Left ventricle myocardium superior (tissue), 1 donor: ENCODE measurements at regions not wholly inside any gene's neighbourhood (a gene's known extent, or its start where the extent isn't known, plus 50 kb on each side); places are given as distances from the start of the nearest gene placed in this dataset.
"Not testable (repeated sequence)": the region's sequence is repeated elsewhere in the genome, so short reads cannot be mapped to it uniquely, and the experiment has no call there.

Source experiments
- ATAC-seq: fragments of 200-7000 bp; cut with Tn5 transposase; one replicate; pipeline ENCODE4 v1.9.1; 2020; ENCODE audit warnings: mild to moderate bottlenecking, moderate library complexity
- DNase-seq: peaks from one replicate; pipeline ENCODE4 v3.0.0-alpha.2; 2020
- intact Hi-C: fragments of 100-400 bp; cut with micrococcal nuclease; formaldehyde crosslinking; loops from one replicate; pipeline ENCODE4 v1.11.0; 2022
- donor health status: DM: no; HTN: yes; CAD: no; lungs with severe emphysema.

DNA sequence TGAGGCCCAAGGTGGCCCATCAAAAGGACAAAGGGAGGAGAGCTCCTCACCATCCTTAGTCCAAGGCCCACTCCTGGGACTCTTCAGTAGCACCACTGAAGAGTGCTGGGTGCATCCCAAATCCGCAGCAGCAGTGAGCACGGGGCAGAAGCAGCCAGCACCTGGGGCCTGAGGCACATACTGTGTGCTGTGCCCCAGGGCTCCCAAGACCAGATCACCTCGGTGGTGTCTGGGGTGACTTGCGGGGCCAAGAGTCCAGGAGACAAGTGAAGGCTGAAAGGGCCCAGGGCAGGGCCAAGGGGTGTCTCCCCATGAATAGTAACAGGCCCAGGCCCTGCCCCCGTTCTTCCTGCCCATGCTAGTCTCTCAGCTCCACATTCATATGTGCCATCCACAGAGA is 59.9 kb upstream of the INSIG1 start:
- DNase-seq (no peak), ATAC-seq (no peak)
- intact Hi-C loops = no loop called here

DNA sequence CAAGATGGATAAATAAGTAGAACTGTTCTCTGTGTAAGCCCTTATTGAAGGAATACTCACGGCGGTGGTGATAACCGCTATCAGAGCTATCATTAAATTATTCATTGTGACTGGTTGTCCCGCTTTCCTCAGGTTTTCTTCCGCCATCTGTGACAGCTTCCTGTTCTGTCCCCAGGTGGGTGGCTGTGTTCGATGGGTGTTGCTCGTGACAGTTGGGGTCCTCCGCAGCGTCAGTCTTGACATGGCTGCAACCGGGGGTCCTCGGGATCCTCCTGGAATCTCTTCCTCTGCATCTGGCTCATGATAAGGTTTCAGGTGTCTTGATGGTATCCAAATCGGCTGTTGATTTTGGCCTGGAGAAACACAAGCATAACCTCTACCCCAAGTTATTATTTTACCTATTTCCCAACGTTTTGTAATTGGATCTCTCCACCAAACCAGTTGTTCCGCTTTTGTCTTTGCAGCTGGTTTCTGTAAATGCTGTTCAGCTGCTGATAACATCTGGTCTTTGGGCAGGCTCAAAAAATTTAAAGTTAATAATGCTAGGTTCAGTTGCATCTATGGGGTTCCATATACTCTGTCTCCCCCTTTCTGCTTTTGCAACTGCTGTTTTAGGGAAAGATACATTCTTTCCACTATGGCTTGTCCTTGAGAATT is 58.1 kb upstream of the INSIG1 start:
- ATAC-seq, DNase-seq, intact Hi-C loops: not testable (repeated sequence)

DNA sequence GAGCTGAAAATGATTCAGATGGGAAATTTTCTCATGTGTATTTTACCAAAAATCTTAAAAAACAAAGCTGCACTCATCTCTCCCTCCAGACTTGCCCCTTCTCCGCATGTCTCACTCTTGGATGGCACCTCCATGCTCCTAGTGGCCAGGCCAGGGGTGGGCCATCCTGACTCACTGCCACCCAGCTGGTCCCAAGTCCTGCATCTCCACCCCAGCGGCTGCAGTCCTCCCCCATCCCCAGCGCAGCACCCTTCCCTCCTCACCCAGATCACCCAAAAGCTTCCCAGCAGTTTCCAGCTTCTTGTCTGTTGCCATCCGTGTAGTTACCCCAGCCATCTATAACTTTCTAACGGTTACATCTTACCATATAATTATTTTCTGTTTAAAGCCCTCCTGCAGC is 53.0 kb upstream of the INSIG1 start:
- DNase-seq (no peak), ATAC-seq (no peak)
- intact Hi-C loops = no loop called here

DNA sequence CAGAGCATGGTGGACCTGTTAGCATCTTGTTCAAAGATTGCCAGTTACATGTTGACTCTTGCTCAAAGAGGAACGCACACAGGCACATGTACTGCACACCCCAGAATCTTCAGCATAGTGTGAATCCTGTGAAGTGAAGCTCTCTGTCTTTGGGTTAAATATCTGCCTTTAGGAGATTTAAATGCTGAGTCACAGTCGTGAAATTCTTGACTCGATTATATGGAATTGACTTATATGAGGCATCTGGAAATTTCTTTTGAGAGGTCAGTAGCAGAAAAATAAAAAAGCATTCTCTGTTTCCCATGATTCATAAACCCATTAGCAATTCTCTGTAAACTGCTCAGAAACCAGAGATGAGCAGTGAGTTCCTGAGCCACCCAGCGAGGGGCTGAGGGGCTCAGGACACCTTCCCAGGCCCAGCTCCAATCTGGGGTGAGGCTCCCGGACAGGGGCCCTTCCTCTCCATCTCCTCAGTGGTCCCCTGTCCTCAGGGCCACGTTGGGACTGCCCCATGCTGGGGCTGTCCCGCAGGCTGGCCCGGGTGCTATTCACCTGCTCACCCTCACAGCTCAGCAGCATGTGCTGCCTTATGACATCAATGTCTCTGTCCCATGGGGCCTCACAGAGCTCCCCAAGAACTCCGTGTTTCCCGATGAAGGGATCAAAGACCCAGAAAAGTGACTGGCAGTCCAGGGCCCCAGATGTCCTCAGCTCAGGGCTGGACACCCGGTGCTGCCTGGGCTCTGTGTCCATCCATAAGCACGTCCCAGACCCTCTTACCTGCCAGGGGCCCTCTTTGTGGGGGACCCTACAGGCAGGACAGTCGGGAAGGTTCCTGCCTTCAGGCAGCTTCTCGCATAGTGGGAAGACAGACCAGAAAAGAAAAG is 50.0 kb upstream of the INSIG1 start:
- DNase-seq (no peak), ATAC-seq (no peak)
- intact Hi-C loops = no loop called here
